Gastrocnemius medialis (tissue), 4 donors: ENCODE measurements at regions not wholly inside any gene's neighbourhood (a gene's known extent, or its start where the extent isn't known, plus 50 kb on each side); places are given as distances from the start of the nearest gene placed in this dataset.

Experiments
- CTCF ChIP-seq, 5 experiments: fragments of 450-650 bp in 3 of 5; fragments of 200-600 bp in 2 of 5; sonication (generic) in 2 of 5; IDR thresholded peaks in 4 of 5; conservative IDR thresholded peaks in 1 of 5; 1 replicate in 4 of 5; 2 replicates in 1 of 5; pipeline ENCODE4 v1.5.1; 2016 to 2019; ENCODE audit warnings: antibody characterized with exemption in 5 of 5, mild to moderate bottlenecking in 3 of 5, moderate library complexity in 3 of 5
- POLR2A ChIP-seq, 2 donors: fragments of 450-650 bp; IDR thresholded peaks; one replicate each; pipeline ENCODE4 v1.6.1; 2017; ENCODE audit warnings: antibody characterized with exemption in 2 of 2, mild to moderate bottlenecking in 2 of 2, moderate library complexity in 2 of 2

- no peak for TF ChIP-seq CTCF (IDR thresholded peaks at IDR 0.05 in 4 of 5, conservative IDR thresholded peaks at IDR 0.05 in 1 of 5)
- no peak for TF ChIP-seq POLR2A (IDR thresholded peaks at IDR 0.05)
Measured at GRCh38 chr12:67782573-67782972, 134.0 kb downstream of the DYRK2 start.
